COLO829 (cell line): ENCODE measurements at regions not wholly inside any gene's neighbourhood (a gene's known extent, or its start where the extent isn't known, plus 50 kb on each side); places are given as distances from the start of the nearest gene placed in this dataset.

Experiments
- DNase-seq: peaks from one replicate; pipeline ENCODE4 v3.0.0; 2012; ENCODE audit warnings: low spot score

DNA sequence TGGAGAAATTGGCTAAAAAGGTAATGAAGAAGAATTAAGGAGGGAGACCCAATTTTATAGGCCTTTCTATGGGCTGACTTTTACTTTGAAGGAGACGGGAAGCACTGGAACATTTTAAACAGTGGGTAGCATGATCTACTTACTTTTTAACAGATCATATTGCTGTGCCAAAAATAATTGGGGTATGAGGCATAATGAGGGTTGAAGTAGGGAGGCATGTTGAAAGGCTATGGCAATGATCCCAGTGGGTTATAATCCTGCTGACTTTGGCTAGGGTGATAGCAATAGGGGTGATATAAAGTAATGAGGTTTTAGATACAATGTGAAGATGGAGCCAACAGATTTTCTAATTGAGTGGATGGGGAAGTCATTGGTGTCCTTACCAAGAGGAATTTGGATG is 73.2 kb downstream of the GPR37 start:
- no peak for DNase-seq

DNA sequence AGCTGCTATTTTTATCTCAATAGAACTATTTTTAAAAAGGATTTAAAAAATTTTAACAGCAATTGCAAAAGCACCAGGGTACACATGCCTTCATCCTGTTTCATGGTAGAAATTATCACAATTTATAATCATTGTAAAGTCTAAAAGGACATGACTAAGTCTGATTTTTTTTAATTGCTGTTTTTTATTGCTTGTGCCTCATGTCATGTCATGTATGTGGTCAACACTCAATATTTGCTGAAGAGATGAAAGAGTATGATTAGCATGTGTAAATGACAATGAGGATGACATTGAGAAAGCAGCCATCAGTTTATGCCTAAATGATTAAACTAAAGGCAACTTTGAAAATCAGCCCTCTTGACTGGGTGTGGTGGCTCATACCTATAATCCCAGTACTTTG is 74.8 kb downstream of the GPR37 start:
- DNase-seq: no peak

DNA sequence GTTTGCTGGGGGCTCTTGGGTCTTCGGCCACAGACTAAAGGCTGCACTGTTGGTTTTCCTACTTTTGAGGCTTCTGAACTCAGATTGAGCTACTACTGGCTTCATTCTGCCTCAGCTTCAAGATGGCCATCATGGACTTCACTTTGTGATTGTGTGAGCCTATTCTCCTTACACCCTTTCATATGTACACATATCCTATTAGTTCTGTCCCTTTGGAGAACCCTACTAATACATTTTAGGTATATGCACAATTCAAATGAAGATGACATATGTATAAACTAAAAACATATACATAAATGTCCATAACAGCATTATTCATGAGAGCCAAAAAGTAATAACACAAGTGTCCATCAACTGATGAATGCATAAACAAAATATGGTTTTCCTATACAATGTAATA is 75.7 kb downstream of the GPR37 start:
- no peak for DNase-seq

DNA sequence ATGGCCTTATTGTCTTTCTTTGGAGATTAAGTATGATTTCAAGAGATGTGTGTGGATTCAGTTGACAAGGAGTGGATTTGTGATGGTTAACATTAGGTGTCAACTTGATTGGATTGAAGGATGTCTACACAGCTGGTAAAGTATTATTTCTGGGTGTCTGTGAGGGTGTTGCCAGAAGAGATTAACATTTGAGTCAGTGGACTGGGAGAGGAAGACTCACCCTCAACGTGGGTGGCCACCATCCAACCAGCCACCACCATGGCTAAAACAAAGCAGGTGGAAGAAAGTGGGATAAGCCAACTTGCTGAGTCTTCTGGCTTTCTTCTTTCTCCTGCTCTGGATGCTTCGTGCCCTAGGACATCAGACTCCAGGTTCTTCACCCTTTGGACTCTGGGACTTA is 76.1 kb downstream of the GPR37 start:
- no peak for DNase-seq

DNA sequence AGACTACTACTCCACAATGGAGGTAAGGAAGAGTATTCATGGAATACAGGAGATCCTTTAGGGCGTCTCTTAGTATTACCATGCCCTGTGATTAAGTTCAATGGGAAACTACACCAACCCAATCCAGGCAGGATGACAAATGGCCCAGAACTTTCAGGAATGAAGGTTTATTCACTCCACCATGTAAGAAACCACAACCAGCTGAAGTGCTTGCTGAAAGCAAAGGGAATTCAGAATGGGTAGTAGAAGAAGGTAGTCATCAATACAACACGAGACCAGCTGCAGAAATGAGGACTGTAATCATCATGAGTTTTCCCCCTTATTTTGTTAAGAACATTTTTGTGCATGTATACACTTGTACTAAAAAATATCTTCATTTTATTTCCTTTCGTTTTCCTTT is 76.6 kb downstream of the GPR37 start:
- no peak for DNase-seq

DNA sequence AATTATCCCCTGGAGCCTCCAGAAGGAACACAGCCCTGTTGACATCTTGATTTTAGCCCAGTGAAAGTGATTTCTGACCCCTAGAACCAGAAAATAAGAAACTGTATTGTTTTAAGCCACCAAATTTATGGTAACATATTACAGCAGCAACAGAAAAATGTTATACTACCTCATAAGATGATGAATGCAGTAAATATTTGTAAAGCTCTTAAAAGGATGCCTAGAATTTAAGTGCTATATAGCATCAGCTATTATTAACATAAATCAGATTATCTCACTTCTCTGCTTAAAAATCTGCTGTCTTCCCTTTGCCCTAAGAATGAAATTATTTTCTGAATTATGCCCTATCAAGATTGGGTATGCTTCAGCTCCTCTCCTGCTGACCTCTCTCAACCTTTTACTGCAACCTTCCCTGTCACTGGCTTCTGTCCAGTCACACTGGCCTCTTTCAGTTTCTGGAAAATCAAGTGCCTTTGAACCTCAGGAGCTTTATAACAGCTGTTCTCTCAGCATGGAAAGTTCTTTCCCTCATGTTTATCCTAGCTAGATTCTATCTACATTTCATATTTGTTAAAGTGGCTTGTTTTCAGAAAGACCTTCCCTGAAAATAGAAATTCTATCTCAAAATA is 78.9 kb downstream of the GPR37 start:
- no peak for DNase-seq

DNA sequence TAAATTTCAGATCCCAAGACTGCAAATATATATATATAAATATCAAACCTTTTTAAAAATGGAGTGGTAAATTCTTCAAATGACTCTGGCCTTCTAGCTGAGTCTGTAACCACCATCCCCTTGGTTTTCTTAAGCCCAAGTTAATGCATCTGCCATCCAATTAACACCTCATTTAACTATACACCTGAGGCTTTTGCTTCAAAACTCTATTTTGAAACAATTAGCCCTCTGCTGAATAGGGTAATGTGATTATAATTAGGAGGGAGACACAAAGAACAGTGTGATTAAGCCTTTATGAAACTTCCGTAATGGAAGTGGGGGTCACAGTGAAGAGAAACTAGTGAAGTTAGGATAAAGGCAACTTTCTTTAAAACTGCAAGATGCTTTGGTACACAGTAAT is 83.6 kb downstream of the GPR37 start:
- DNase-seq: no peak

DNA sequence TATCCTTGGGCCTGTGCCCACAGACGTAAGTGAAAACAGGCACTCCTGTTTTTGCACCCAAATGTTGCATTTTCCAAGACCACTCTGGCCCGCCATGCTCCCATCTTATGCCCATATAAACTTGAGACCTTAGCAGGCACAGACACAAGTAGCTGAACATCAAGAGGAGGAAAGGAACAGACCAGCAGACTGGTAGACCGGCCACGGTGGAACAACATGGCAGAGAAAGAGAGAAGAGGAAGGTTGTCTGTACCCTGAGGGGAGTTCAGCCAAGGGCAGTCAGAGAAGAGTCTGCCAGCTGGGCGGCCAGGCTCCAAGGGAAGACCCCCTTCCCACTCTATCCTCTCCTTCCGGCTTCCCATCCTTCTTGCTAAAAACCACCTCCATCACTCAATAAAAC is 85.3 kb downstream of the GPR37 start:
- DNase-seq: no peak

DNA sequence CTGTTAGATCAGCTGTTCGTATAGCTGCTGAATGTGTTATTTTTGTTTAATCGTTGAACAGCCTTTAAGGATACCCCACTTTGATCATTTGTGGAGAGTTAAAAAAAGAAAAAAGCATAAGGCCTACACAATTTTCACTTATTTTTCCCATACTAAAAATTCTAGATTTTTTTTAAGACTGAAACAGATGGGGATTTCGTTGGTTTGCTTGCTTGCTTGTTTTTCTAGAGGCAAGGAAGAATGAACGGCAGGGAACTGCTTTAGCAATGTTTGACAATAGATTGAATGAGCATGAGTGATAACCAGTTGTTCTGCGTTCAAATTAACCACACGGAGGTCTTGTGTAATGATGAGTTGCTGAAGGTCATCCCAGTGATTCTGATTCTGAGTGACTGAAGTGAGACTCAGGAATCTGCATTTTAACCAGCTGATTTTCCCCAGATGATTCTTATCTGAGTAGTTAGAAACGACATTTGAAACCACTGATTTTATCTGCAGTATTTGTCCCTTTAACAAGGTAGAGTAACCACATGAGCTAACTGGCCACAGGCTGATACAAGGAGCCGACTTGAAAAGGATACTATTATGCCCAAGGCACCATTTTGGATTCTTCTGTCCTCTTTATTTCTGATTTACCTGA is 85.9 kb downstream of the GPR37 start:
- no peak for DNase-seq

DNA sequence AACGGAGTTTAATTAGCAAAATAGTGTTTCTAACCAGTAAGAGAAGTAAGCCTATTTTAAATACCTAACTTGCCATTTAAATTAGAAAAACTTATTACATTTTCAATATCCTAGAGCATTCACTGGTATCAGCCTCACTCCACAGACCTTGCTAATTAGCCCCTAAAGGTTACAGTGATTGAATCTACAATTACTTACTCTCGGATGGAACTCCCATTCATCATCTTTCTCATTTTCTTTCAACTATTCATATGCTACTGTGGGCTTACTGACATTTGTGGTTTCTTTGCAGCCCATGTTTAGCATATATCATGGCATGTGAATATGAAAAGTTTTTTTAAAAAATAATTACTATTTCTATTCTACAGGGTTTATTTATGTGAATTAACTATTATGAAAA is 86.4 kb downstream of the GPR37 start:
- no peak for DNase-seq

DNA sequence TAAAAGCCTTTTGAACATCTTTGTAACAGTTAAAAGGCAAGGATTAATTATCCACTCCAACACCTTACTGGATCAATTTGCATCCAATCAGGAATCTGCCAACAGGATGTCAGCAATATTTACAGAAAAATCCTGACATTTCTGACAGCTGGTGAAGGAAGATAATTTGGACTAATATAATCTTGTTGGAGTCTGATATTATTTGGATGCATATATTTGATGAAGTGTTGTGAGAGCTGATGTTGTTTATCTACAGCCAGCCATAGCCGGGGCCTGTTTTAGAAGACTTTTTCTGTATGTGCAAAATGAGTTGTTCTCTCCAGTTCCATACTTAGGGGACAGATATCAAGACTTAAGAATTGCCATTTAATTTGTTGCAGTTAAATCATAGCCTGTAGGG is 91.1 kb downstream of the GPR37 start:
- no peak for DNase-seq

DNA sequence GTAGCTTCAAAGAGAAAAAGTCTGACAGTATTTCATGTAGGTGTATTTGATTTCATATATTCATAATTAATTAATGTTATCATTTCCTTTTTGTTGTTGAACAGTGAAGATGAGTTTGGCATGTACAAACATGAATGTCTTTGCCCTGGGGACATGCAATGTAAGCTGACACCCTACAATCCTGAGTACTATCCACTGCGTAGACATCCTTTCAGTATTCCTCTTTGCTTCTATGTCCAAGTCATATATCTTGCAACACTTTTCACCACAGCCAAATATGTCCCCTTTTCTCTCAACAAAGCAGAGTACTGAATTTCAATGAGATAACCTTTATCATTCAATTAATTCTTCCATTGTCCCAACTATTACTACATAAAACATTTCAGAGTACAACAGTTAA is 93.6 kb downstream of the GPR37 start:
- peak; percentile 10 for DNase-seq

DNA sequence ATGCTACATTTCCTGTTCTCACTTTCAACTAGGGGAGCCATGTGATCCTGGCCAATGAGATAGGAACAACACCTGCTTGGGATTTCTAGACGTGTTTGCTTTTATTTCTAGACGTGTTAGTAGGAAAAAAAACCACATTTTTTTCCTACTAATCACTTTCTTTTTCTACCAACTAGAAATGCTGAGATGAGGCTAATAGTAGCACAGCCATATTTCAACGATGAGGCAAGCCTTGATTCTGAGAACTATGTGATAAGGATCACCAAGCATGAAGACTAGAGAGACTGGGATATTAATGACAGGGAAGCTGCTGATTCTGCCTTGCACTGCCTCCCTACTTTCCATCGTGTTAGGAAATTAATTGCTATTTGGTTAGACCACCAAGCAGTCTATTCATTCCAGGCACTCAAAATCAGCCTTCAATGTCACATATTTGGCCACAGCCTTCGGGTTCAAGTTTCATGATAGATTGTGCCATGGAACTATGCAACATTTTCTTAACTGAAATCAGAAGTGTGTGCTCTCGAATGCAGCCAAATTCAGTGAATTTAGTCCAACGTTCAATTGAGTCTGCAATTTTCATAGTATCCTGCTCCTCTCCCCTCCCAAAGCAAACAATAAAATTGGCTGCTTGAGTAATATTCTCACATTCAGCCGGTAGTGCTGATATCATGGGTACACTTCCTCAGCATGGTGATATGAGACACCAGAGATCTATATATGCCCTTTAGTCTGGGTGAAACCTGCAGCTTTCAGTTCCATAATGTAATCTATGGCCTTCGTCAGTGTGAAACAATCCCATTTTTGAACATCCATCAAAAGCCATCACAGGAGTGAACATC is 98.1 kb downstream of the GPR37 start:
- DNase-seq: no peak

DNA sequence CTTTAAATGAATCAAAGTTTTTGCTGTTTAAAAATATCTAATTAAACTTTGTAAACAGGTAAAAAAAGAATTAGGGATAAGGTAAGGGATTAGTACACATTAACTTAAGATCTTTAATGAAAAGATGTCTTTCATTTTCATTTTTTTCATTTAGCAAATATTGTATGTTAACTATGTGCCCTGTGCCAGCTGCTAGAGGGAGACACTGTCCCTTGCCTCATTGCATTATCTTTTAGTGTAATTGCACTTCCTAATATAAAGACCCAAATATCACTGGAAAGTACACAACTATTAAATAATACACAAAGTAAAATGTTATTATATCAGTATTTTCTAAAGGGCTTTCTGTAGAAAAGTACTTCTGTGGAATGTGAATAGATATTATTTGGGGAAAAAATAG is 102.7 kb downstream of the GPR37 start:
- DNase-seq: no peak

DNA sequence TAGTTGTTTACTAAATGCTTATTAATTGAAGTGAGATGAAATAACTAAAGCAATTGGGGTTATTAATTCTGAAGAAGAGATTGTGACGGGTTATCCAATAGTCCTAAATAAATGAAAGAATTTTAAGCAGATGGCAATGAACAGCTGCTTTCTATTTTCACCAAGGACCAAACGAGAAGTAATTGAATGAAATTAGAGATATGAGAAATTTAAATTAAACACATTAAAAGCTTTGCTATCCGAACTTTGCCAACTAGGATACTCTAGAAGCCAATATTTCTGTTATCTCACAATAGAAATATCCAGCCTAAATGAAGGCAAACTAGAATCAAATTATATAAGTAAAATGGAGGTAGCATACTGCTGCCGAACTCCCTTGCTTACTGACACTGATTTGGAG is 103.2 kb downstream of the GPR37 start:
- DNase-seq: no peak

DNA sequence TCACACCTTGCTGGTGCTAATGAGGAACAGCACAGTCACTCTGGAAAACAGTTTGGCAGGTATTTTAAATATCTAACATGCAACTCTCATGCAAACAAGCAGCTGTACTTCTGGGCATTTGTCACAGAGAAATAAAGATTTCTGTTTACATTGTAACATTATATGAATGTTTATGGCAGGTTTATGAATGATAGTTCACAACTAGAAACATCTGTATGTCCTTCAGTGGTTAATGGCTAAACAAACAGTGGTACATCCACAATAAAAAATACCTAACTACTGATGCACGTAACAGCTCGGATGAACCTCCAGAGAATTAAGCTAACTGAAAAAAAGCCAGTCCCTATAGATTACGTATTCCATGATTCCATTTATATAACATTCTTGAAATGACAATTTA is 109.6 kb downstream of the GPR37 start:
- no peak for DNase-seq

DNA sequence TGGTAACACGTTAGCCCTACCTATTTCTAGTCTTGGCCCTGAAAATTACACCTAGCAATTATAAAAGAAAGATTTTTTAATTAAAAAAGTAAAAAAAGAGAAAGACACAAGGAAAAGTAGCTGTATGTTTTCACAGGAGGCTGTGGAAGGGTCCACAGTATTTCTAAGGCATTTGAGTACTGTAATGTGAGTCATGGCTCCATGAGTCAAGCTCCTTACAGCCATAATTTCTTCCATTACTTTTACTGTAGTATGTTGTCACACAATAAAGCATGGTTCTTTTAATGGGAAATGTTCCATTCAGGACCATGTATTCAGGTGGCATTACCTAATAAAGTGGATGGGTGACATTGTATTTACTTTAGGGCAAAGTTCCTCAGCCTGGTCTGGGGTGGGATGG is 113.4 kb downstream of the GPR37 start:
- DNase-seq: no peak

DNA sequence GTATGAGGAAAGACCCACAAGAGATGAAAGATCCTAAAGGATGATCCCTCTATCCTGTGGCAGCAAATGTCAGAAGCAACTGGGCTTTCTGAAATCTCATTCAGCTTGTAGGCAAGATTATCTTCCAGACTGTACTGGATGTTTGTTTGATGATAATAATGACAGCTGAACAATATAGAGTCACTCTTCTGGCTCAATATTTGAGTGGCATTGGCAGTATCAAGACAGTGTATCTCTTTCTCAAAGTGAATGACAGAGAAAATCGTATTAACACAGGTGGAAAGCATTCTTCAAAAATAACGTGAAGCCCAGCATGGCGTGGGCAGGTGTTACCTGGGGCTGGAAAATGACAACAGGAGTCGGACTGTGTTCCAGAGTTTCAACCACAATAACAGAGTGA is 114.5 kb downstream of the GPR37 start:
- DNase-seq: no peak

DNA sequence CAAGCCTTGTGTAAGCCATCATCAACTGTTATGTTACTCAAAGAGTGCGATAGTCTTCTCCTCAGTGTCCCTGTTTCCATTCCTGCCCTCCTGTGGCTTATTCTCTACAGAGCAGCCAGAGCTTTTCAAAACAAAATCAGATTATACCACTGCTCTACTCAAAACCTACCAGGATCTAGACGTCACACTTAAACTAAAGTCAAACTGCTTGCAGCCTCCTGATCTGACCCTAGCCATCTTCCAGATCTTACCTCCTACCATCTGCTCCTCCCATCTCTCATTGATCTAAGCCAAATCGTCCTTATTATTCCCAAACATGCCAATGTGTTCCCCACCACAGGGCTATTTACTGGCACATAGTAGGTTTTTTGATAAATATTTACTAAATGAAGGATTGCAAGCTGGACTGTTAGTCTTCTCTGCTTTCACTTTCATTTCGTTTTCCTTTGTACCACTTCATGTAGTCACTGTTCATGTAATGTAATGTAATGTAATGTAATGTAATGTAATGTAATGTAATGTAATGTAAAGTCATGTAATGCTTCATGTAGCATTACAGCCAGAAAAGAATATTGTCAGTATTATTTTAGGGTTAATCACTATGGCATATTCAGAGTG is 116.1 kb downstream of the GPR37 start:
- no peak for DNase-seq

DNA sequence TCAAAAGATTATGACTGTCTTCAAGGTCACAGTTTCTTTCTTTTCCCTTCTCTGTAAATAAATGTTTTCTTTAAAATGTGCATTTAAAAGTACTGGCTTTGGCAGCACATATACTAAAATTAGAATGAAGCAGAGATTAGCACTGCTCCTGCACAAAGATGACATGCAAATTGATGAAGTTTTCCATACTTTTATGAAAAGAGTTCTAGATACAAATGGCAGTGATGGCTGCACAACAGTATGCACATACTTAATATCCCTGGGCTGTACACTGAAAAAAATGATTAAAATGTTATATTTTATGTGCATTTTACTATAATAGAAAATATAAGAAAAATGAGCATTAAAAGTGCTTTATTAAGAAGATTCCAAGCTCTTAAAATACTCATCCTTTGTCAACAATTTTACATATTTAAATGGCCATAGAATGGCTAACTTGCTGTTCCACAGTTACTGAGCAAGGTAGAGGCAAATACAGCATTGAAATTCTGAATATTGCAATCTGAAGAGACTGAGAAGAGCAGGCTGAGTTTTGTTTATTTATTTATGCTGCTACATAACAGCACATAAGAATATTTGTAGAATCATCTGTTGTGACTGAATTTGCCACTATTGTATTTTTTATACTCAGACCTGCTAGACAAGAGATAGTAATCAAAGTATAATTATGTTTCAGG is 117.8 kb downstream of the GPR37 start:
- DNase-seq: no peak

DNA sequence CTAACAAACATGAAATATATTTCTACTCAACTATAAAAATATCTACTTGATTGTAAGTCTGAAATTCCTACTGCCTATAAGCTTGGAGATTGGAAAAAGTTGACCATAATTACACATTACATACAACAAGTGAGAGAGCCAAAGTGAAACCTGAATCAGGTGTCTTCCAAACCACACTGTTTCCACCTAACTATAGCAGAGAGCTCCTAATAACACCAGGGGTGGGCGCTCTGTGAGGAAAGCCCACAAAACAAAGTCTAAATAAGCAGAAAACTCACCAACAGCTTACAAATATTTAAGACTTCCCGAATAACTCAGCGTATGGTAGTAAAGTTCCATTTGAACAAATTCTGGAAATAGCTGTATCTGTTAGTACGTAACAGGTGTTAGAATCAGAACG is 119.9 kb downstream of the GPR37 start:
- no peak for DNase-seq

DNA sequence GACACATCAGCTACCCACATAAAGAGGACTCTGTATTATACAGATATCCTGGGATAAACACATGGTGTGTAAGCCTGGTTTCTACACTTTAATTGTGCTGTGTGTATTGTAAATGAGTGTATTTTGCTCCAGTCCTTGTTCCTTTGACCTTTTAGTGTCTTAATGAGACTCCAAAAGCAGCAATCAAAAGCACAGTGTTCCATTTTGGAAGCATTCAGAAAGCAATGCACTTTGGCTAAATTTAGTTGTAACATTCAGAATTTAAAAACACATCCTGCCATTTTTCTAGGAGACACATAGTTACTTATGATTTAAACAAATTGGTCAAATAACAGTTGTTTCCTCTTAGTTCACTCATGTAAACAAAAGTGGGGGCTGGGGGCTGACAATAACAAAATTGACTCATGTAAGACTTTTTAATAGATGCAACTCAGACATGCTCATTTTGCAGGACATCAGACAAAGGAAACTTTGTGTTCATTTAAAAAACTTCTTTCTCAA is 122.2 kb downstream of the GPR37 start:
- peak; percentile 85 for DNase-seq
